Eye (tissue), 1 donor: ENCODE measurements at regions not wholly inside any gene's neighbourhood (a gene's known extent, or its start where the extent isn't known, plus 50 kb on each side); places are given as distances from the start of the nearest gene placed in this dataset.

Source experiments
- DNase-seq: peaks from one replicate; pipeline ENCODE4 v3.0.0-alpha.2; 2015

DNA sequence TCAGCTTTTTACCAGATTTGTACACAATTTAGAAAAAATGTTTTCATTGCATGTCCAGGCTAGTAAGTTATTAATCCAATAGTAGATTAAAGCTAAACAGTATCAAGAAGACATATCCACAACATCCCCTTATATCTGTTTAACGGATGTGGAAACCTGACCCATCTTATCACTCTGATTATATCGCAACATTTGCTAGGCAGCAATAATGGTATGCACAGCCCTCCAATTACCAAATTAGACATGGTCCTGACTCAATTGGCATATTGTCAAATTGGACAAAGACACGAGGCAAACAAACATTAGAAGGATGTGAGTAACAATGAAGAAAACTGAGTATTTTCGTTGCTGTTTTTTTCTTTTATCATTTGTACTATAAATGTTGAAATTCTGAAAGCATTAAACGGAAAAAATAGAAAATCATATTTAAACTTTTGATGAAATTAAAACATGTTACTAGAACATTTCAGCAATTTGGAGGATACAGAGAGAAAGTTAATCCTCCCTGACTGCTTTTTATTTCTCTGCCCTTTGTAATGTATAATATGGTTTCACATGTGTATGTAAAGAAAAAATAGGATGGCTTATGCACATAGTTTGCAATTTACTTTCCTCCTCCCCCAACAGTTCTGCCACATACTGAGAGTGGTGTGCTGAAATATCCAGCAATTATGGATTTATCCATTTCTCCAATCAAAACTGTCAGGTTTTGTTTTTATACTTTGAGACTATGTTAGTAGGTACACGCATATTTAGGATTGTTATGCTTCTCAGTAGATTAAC is 633.7 kb downstream of the ZIC1 start:
- DNase-seq: no peak

DNA sequence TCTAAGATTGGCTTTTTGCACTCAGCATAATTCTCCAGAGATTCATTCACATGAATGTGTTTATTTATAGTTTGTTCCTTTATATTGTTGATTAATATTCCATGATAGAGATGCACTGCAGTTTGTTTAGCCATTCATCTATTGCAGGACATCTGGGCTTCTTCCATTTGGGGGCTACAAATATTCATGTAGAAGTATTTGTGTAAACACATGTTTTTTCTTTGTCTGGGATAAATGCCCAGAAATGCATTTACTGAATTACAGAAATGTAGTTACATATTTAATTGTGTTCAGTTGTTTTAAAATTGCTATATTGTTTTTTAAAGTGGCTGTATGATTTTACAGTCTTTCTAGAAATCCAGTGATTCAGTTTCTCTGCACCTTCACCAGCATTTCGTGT is 635.0 kb downstream of the ZIC1 start:
- peak; percentile 18 for DNase-seq

DNA sequence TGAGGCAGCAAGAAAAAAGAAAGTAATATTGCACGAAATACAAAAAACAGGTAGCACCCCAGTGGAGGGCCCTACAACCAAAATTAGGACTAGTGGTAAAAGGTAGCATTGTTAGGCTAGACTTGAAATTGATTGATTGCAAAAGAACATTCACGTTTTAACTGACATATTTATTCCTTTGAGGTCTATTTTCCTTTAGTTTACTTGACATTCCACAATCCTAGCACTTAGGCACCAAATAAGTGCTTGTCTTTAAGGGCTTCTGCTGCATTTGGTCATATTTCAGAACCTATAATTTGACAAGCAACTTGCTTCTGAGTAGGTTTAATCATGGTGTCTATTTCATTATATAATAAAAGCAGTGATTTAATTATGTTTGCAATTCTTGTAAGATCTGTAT is 642.7 kb upstream of the AGTR1 start:
- no peak for DNase-seq

DNA sequence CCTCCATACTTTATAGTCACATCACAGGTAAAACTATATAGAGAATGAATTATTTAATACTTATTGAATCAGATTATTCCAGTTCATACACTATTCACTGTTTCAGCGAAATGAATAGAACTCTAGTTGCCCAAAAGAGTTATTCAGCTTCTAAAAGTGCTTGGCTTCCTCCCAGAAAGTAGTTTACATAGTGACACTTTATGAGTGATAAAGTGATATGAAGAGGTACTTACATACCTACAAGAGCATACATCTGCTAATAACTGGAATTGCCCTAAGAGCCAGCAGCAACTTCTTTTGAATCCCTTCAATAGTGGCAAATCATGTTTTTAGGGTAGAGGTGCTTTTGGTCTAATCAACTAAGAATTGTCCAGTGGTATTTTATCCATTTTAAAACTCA is 635.1 kb upstream of the AGTR1 start:
- no peak for DNase-seq

DNA sequence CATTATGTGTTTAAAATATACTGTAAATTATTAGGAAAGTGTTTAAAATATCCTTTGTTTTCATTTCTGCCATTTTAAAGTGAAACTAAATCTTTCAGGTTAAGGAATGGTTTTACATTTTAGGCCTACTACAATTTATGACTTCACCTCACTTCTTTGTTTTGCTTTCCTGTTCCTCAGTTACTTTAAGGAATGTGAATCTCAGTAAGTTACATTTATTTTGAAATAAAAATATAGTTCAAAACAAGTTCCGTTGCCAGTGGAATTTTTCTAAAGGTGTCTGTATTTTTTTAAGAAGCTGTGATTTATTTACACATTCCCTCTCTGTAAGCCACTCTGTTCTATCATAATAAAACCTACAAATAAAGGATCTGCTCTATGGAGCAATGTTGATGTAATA is 630.9 kb upstream of the AGTR1 start:
- no peak for DNase-seq

DNA sequence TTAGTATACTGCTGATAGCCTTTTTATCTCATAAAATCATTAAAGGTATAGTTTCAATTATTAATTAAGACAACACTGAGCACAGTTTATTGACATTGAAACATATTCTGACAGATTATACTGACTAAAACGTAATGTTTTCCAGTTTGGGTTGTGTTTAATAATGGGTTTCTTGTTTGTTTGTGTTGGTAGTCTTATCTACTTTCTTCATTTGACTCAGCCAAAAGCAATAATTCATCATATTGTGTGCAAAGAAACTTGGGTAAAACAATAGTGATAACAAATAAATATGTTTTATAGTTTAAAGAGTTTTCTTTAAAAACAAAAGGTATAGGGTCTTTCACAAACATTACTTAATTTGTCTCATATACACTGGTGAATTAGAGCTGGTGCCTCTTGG is 629.2 kb upstream of the AGTR1 start:
- no peak for DNase-seq

DNA sequence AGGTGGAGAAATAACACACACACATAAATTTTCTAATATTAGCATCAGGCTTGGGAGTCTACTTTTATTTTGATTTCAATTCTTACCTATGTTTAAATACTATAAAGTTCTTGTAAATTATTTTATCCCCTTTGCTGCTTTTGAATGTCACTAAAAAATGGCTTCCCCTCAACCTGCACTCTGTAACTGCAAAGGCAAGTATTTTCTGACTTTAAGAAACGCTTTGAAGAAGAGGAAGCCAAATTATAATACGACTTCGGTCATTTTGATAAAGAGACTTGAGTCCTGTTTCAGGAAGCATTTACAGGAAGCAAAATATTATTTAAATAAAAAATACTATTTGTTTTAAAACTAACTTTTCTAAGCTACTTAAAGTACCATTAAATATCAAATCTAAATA is 627.7 kb upstream of the AGTR1 start:
- no peak for DNase-seq

DNA sequence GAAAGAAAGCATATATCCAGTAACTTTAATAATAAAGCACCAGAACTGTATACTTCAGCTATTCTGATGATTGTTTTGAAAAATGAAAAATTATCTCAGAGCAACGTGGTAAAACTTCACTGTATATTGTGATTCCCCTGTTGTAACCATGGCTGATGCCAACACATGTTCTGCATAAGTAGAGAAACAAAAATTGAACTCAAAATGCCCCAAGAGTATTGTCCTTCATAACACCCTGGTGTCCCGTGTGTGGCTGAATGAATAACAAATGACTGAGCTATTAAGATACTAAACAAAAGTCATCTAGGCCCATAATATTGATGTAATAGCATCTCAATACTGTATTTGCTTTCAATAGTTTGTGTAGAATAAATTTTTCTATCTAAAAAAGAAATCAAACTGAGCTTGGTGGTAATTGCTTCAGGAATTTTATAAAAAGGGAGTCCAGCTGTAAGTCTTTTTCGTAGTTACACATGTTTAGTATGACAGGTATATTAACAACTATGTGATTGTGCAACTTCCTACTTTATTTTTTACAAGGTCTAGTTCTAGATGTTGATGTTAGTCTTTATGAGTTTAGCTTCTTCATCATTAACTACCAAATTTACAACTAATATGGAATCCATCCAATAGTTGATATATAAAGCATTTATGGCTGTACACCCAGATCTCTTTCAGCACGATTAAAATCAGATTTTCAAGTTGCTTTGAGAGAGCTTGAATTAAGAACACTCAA is 623.8 kb upstream of the AGTR1 start:
- no peak for DNase-seq

DNA sequence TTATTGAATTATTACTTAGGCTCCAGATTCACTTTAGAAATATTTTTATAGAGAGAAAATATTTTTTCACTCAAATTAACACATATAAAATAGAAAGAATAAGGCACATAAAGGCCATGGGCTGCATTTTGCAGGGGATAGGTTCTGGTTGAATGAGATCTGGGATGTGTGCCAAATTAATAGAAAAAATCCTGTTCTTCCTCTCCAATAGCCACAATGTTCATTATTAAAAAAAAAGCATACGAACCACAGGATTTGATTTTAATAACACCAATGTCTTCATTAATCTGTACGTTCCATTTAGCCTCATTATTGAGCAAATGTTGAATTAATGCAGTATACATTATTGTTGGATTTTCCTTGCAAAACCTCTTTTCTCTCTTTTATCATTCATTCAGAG is 622.8 kb upstream of the AGTR1 start:
- peak; percentile 49 for DNase-seq

DNA sequence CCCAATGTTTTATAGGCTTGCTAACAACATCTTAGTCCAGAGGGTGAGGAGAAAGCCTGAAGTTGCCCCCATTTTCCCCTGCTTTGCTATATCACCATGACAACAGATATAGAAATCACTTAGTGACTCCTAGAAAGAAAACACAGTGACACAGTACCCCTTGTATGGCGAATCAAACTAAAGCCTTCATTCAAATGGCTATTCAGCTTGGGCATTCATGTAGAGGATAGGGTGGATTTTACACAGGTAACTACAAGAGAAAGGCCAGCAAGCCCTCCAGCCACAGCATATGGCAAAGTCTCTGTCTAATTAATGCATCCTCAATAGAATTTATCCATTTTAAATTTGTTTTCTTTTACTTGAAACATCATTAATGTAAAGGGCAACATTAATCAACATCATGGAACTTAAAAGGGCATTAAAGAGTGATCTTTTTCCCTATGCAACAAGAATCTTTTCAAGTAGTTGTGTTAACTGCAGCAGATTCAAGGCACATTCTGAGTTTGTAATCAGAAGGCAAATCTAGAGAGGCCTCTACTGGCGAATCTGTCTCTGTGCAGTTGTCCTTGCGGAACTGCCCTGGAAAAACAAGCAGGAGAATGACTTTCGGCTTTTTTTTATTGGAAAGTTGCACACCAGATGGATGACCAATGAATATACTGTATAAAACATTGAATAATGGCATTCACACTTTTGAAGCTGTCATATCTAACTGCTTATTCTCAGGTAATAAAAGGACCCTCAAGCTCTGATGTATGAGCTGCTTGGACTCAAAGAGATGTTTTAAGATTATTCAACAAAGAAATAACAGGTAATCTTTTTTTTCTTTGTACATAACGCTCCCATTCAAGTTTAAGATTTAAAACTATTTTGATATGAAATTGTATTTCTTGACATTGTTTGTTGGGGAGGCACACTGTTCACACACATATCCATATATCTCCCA is 621.7 kb upstream of the AGTR1 start:
- peak; percentile 81 for DNase-seq

DNA sequence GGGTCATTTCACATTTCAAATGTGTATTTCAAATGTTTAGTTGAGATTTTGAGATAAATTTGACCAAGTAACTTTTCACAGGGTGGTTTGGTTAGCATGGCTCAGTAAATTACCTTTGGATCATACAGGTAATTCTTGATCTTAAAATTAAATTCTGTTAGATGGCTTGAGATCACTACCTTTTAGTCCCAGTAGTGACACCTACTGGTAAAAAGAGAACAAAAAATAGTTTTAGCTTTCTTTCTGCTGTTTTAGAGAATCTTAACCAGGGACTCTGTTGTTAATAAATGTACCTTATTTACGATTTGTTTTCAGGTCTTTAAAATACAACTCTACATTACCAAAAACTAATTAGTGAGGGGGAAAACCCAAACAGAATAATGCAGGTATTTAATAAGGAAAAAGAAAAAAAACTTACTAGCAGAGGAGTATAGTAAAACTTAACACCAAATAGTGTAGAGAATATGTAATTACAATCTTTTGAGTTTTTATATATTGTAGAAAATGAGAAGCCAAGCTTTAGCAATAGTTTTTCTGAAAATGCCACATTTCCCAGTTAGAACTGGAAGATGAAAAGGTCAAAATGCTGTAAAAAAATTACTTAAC is 620.3 kb upstream of the AGTR1 start:
- peak; percentile 55 for DNase-seq

DNA sequence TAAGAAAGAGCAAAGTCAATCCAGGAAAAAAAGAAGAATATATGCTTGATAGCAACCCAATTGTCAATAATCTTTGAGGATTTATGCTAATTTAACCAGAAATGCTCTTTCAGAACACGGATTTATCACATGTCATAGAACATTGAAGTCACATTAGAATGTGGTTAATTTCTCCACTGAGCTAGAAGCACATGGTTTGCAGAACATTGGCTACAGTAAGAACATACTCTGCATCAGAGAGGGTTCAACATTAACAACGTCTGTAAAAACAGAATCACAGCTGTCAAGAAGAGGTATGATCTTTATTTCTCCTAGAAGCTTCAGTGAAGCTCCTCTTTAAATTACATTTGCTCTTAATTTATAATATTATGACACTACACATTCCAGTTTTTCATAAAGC is 619.7 kb upstream of the AGTR1 start:
- DNase-seq: no peak

DNA sequence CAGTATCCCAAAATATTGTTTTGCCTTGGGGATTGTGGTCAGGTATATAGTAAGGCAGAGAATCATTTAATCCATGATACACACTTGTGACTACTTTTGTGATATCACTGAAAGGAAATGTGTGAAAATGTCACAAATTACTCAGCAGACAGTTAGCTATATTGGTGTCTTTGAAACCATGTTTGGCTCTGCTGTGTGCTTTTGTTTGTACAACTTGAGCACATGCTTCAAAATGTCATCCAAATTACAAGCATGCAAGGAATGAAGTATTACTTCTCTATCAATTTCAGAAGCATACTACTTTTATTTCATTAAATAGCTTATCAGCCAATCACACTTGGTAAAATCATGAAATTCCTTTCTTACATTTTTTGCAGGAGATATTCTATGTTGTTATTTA is 619.0 kb upstream of the AGTR1 start:
- DNase-seq: no peak

DNA sequence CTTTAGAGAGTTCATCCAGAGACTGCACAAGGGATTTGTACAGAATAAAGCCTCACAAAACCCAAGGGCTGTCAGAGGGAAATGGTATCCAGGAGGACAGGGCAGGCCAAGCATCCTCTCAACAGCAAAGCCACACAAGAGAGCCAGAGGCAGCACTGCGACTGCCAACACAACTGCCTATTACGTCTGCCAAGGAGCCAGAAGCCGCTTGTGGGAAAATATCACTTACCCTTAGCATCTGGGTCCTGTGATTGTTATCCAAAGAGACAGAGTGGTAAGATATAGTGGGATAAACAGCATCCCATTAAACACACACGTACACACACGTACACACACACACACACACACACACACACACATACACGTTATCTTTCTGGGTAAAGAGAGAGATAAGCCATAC is 618.3 kb upstream of the AGTR1 start:
- peak; percentile 85 for DNase-seq

DNA sequence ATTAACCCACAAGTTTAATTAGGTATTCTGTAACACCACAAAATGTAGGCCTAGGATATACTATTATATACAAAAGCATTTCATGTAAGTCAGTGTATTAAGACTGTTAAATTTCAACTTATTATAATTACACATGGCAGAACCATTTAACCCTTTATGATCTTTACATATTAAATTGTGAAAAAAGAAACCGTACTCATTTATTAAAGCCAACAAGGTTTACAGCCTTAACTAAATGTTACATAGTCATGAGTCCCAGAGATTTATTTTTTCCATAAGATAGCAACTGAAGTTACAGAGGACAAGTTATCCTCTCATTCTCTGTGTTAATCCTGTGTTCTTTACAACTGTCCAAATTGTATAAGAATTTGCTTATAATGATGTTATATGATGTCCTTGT is 615.8 kb upstream of the AGTR1 start:
- no peak for DNase-seq

DNA sequence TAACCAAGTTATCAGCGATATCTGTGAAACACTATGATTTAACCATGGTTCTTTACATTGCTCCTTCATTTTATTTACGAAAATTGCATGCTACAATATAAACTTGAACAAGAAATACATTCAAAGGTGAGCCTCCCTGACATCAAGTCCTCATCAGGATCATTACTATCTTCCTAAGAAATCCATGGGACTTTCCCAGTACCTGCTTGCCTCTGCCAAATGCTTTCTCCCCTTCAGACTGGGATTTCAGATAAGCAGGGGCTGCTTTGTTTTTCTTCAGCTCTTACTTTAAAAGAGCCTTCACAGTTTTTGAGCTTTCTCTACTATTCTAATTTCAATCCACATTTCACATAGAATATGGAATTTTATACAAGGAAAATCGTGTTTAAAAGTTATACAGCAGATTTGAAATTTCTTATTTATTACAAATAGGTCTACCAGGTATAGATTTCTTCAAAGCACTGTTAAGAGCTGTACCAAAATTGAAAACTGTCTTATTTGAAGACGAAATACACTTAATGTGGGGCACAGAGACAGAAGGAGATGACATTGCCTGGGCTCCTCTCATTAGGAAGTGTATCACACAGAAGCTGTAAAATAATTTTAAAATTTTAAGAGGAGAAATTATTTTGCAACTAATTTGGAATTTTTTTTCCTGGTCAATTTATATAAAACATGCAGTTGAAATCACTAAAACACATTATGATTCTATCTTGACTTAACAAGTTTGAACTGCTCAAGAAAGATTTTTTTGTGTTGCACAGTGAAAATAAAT is 615.0 kb upstream of the AGTR1 start:
- DNase-seq: no peak

DNA sequence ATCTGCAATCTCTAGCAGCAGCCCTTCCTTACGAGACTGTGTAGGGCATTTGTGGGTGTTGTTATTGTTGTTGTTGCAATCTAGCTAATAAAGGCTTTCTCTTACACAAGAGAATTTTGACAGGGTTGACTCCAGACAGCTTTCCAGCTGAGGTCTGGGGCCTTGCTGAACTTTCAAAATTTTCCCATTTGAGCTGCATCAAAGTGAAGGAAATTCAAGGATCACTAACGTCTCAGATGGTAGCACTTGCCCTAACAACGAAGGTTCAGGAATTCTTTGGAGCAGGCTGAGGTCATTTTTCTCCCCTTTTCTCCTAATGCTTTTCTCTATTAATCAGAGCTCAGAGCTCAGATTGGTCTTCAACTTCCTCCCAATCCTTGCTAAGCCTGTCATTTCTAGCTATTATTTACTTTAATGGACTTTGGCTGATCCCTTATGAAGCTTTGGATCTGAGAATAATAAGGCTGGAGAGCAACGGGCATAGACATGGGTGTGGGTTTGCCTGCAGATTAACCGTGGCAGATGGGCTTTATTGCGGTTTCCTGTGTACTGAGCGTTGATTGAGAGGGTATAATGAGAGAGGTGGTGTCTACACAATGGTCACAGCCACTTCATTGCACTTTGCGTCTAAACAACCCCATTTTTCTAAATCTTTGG is 614.0 kb upstream of the AGTR1 start:
- peak; percentile 74 for DNase-seq

DNA sequence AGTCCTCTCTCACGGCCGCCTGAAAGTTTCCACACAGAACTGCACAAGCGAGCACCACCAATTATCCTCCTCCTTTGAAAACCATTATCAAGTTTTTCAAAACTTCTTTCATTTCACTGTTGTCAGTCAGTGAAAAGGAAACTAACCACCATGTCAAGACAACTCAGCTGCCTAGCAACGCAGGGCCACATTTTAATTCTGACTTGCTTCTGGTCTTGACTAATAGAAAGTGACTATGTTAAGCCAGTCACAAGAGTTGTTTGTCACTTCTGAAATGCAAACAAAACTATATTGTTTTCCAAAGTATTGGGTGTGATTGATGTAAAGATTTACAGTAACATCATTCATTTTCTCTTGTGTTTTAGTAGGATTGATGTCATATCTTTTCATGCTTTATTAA is 612.8 kb upstream of the AGTR1 start:
- peak; percentile 78 for DNase-seq

DNA sequence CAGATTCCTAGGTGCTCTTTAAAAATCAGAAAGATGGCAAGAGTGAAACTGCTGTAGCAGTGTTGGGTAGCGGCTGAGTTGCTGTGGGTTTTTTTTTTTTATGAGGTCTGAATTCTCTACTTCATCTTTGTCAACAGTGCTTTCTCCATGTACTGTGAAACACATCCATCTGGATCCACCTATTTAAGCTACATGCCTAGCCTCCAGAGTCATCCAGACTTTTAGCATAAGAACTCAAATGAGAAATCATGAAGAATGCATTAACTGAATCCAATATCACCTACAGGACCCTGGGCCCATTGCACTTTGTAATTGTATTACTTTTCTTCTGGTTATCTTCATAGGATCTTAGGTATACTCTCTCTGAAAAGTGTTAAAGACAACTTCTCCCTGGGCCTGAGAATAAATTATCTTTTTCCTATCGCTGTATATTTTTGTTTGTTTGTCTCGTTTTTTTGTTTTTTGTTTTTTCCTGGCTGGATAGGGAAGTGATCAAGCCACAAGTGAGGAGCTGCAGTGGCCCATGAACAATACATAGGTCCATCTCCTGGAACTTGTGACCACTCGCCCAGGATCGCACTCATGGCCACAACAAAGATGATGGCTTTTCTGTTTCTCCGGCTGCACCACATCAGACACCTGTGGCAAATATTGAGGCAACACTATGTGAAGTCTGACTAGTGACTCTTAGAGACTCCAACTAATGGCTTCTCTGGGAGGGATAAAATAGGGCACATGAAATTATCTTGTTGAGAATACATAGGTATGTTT is 609.9 kb upstream of the AGTR1 start:
- no peak for DNase-seq

DNA sequence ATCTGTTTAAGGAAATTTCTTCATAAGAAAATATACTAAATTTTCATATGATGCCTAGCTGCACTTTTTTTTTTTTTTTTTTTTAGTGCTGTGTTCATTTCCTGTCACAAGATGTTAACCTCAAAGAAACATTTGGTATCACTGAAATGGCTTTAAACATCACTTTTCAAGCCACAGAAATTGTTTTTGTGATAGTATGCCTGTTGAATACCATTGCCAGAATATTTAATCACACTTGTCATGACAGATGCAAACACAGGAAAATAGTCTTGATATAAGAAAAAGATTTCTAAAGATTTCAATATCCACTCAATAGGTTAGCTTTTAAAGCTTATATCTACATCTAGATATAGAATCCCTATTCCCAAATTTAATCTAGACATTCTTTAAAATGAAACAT is 608.5 kb upstream of the AGTR1 start:
- DNase-seq: no peak

DNA sequence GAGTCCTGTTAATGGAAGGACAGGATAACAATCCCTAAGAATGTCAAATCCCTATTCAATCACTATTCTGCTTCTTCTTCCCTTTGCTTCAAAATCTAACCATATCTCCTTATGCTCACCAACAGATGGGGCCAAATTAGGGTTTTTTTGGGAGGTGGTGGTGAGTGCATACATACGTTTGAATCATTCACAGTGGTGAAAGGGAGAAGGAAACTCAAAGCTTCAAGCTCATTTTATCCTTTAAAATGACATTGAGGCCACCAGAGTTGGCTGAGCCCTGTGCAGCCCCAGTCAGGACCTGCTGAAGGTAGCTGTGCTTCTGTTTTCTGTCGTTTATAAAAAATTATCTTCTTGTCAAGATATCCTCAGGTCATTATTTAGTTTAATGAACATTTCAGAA is 607.5 kb upstream of the AGTR1 start:
- DNase-seq: no peak
